Kidney epithelial cell (primary cell): ENCODE measurements at regions not wholly inside any gene's neighbourhood (a gene's known extent, or its start where the extent isn't known, plus 50 kb on each side); places are given as distances from the start of the nearest gene placed in this dataset.

Source experiments
- DNase-seq: peaks from one replicate; pipeline ENCODE4 v3.0.0-alpha.2; 2010; ENCODE audit warnings: low read depth
- H3K27me3 ChIP-seq: 2 replicates; pipeline ENCODE4 v1.6.0; 2011; ENCODE audit warnings: low read length; ENCODE audit not compliant: control insufficient read depth, insufficient read depth
- H3K36me3 ChIP-seq: 2 replicates; pipeline ENCODE4 v1.5.1; 2011; ENCODE audit warnings: low read length; ENCODE audit not compliant: control insufficient read depth, insufficient read depth
- H3K4me3 ChIP-seq: 2 replicates; pipeline ENCODE4 v1.5.1; 2011; ENCODE audit warnings: low read depth, mild to moderate bottlenecking, control low read depth, low read length
- TF ChIP-seq, protein P1 (sequence below): IDR thresholded peaks from 2 replicates; pipeline ENCODE4 v1.5.1; 2011; ENCODE audit warnings: mild to moderate bottlenecking, moderate library complexity, low read length, control low read depth, inconsistent platforms; ENCODE audit not compliant: insufficient read depth, poor library complexity, severe bottlenecking

DNA sequence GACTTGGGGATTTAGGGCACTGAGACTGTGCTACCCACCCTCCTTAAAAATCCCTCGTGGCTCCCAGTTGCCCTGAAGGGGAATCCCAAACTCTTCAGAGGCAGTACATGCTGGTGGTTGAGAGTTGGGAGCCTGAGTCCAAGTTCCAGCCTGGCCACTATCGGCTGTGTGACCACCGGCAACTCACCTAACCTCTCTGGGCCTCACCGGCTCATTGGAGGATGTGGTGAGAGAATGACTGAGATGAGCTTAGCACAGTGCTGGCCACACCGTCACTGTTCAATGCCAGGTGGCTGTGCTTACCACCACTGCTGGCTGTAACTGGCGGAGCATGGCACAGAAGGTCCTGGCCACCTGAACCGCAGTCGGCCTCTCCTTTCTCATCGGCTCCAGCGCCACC lies 200.2 kb downstream of the C9orf50 start:
- TF ChIP-seq, protein P1, sequence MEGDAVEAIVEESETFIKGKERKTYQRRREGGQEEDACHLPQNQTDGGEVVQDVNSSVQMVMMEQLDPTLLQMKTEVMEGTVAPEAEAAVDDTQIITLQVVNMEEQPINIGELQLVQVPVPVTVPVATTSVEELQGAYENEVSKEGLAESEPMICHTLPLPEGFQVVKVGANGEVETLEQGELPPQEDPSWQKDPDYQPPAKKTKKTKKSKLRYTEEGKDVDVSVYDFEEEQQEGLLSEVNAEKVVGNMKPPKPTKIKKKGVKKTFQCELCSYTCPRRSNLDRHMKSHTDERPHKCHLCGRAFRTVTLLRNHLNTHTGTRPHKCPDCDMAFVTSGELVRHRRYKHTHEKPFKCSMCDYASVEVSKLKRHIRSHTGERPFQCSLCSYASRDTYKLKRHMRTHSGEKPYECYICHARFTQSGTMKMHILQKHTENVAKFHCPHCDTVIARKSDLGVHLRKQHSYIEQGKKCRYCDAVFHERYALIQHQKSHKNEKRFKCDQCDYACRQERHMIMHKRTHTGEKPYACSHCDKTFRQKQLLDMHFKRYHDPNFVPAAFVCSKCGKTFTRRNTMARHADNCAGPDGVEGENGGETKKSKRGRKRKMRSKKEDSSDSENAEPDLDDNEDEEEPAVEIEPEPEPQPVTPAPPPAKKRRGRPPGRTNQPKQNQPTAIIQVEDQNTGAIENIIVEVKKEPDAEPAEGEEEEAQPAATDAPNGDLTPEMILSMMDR: no peak
- Histone ChIP-seq H3K27me3 (no peaks in the 10 kb centered on the region), H3K4me3 (no peak overlapping the region), H3K36me3 (no peaks in the 10 kb centered on the region)
- no peak for DNase-seq

DNA sequence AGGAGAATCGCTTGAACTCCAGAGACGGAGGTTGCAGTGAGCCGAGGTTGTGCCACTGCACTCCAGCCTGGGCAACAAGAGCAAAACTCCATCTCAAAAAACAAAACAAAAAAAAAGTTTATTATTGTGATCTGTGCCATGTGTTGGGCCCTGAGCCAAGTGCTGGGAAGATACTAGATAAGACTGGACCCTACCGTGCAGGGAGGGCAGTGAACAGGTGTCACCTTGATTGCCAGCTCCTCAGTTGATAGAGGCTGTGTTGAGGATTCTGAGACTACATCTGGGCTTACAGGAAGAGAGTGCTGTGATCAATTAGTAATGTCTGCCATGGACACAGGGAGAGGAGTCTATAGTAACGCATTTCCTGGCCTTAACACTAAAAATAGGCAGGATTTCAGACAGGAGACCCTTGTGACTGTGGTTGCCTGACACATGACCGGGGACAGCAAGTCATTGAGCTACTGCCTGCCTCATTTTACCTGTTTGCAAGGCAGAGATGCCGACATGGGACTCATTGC lies 201.5 kb downstream of the C9orf50 start:
- Histone ChIP-seq H3K36me3 (no peaks in the 10 kb centered on the region), H3K4me3 (no peak overlapping the region), H3K27me3 (no peaks in the 10 kb centered on the region)
- no peak for DNase-seq
- TF ChIP-seq, protein P1: no peak

DNA sequence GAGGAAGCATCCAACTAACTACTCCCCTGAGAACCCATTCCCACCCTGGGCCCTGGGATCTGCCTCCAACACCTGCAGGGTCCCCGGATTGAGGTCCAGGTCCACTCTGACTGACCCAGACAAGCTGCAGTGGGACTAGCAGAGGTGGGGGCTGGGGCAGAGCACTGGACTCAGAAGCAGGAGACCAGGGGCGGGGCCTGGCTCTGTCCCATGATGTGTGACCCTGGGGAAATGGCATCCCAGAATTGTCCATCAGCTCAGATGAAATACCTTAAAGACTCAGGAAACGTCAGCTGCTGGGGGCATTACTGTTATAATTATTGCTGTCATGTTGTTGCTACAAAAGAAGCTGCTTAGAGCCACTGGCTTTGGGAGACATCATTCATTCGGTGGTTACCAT lies 202.4 kb downstream of the C9orf50 start:
- no peak overlapping the region for H3K4me3 ChIP-seq
- no peaks in the 10 kb centered on the region for H3K27me3 ChIP-seq
- no peaks in the 10 kb centered on the region for H3K36me3 ChIP-seq
- TF ChIP-seq, protein P1: no peak
- no peak for DNase-seq

DNA sequence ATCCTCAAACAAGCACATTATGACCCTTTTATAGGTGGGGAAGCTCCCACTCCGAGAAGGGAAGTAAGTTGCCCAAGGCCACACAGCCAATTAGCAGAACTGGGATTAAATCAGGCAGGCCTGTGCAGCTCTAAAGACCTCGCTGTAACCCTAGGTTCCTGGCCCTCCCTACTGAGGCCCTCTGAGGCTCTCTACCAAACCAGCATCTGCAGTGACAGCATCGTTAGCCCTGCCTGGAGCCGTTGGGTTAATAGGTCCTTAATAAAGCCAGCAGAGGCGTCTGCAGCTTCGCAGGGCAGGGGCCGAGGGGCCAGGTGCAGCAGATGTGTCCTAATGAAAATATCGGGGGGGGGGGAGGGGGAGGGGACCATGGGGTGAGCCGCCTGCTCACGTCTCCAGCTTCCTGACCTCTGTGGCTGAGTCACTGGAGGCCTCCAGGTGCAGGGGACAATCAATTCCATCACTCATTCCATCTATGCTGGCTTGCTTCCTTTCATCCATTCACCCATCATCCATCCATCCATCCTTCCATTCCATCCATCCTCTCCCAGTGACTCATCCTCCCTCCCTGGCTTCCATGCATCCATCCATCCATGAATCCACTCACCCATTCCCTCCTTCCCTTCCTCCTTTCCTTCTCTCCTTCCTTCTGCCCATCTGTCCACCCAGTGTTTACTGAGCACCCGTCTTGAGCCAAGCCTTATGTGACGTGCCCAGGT lies 203.9 kb downstream of the C9orf50 start:
- Histone ChIP-seq H3K27me3 (no peaks in the 10 kb centered on the region), H3K4me3 (no peak overlapping the region), H3K36me3 (no peaks in the 10 kb centered on the region)
- TF ChIP-seq, protein P1: no peak
- no peak for DNase-seq

DNA sequence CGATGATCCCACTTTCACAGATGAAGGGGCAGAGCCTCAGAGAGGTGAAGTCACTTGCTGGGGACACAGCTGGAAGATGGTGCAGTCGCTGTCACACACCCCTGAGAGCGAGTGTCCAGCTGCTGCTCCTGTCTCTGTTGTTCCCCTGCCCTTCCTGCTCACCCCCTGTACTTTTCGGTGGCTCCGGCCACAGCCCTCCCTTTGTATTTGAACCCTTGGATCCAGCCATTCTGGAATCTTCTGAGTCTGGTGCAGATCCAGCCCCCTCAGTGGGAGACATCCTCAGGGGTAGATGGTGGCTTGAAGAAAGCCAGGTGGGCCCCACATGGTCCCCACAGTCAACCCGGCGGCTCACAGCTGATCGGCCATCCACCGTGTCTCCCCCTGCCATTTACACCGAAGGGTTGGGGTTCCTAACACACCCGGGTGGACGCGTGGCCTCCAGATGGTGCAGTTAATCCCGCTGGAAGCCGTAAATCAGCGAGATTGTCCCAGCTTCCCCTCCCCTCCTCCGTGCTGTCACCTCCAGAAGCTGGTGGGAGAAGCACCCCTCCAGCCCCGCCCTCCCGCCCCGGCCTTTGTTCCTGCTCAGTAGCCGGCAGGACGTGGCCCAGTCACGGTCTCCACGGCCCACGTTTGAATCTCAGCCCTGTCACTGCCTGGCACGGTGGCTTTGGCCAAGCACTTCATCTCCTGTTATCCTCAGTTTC lies 204.8 kb downstream of the C9orf50 start:
- TF ChIP-seq, protein P1: no peak
- H3K36me3 ChIP-seq: no peaks in the 10 kb centered on the region
- H3K4me3 ChIP-seq: no peak overlapping the region
- DNase-seq: no peak
- H3K27me3 ChIP-seq: no peaks in the 10 kb centered on the region
